Mesenchymal stem cell (in vitro differentiated cells and primary cell): ENCODE measurements at regions not wholly inside any gene's neighbourhood (a gene's known extent, or its start where the extent isn't known, plus 50 kb on each side); places are given as distances from the start of the nearest gene placed in this dataset.

Source experiments
- DNase-seq: peaks from one replicate; pipeline ENCODE4 v3.0.0-alpha.2; 2013
- H2AFZ ChIP-seq: one replicate; pipeline ENCODE4 v1.6.1; 2013; ENCODE audit warnings: low read depth, mild to moderate bottlenecking, control low read depth, inconsistent platforms, low read length, moderate library complexity
- H2AK5ac ChIP-seq: 2 replicates; pipeline ENCODE4 v1.6.1; 2013; ENCODE audit warnings: low read length, moderate library complexity, mild to moderate bottlenecking, inconsistent platforms; ENCODE audit not compliant: severe bottlenecking
- H2BK120ac ChIP-seq: one replicate; pipeline ENCODE4 v1.6.1; 2013; ENCODE audit warnings: low read depth, mild to moderate bottlenecking, inconsistent platforms, low read length, moderate library complexity
- H2BK12ac ChIP-seq, 2 experiments: one replicate each; pipeline ENCODE4 v1.6.1; 2013; ENCODE audit warnings: inconsistent platforms in 2 of 2, low read length in 2 of 2, mild to moderate bottlenecking in 2 of 2, moderate library complexity in 2 of 2, control low read depth in 1 of 2
- H2BK15ac ChIP-seq: one replicate; pipeline ENCODE4 v1.6.1; 2013; ENCODE audit warnings: mild to moderate bottlenecking, low read depth, inconsistent platforms; ENCODE audit not compliant: poor library complexity, severe bottlenecking
- H2BK5ac ChIP-seq: 2 replicates; pipeline ENCODE4 v1.6.1; 2013; ENCODE audit warnings: low read depth, mild to moderate bottlenecking, low read length, control low read depth, inconsistent platforms; ENCODE audit not compliant: poor library complexity, severe bottlenecking
- H3K14ac ChIP-seq, 2 experiments: one replicate each; pipeline ENCODE4 v1.6.1; 2013; ENCODE audit warnings: inconsistent platforms in 2 of 2, low read length in 2 of 2, control low read depth in 1 of 2, mild to moderate bottlenecking in 1 of 2, moderate library complexity in 1 of 2
- H3K18ac ChIP-seq, 2 experiments: one replicate each; pipeline ENCODE4 v1.6.1; 2013; ENCODE audit warnings: inconsistent platforms in 2 of 2, low read length in 2 of 2, control low read depth in 1 of 2, low read depth in 1 of 2, mild to moderate bottlenecking in 1 of 2
- H3K23ac ChIP-seq, 2 experiments: one replicate each; pipeline ENCODE4 v1.6.1; 2013; ENCODE audit warnings: inconsistent platforms in 2 of 2, low read length in 2 of 2, mild to moderate bottlenecking in 2 of 2, moderate library complexity in 2 of 2, control low read depth in 1 of 2
- H3K27ac ChIP-seq: 2 replicates; pipeline ENCODE4 v1.5.1; 2013; ENCODE audit warnings: mild to moderate bottlenecking, moderate library complexity, low read length, control low read depth, inconsistent platforms; ENCODE audit not compliant: poor library complexity, severe bottlenecking
- H3K27me3 ChIP-seq, 2 experiments: 2 replicates each; pipeline versions ENCODE4 v1.6.1 to v1.7.0; 2013; ENCODE audit warnings: low read length in 2 of 2, mild to moderate bottlenecking in 2 of 2, moderate library complexity in 2 of 2, control low read depth in 1 of 2, inconsistent platforms in 1 of 2; ENCODE audit not compliant: control insufficient read depth in 1 of 2, insufficient read depth in 1 of 2
- H3K36me3 ChIP-seq, 2 experiments: 2 replicates each; pipeline versions ENCODE4 v1.6.1 to v1.7.0; 2013; ENCODE audit warnings: low read length in 2 of 2, control low read depth in 1 of 2, inconsistent platforms in 1 of 2, low read depth in 1 of 2, mild to moderate bottlenecking in 1 of 2; ENCODE audit not compliant: insufficient read depth in 2 of 2, control insufficient read depth in 1 of 2
- H3K4ac ChIP-seq, 2 experiments: one replicate each; pipeline ENCODE4 v1.6.1; 2013; ENCODE audit warnings: inconsistent platforms in 2 of 2, low read length in 2 of 2, mild to moderate bottlenecking in 2 of 2, moderate library complexity in 2 of 2, control low read depth in 1 of 2, low read depth in 1 of 2
- H3K4me1 ChIP-seq: 2 replicates; pipeline ENCODE4 v1.6.1; 2013; ENCODE audit warnings: low read depth, low read length, control low read depth; ENCODE audit not compliant: control insufficient read depth, insufficient read depth
- H3K4me2 ChIP-seq: 2 replicates; pipeline ENCODE4 v1.6.1; 2013; ENCODE audit warnings: low read length, mild to moderate bottlenecking, inconsistent platforms; ENCODE audit not compliant: poor library complexity, severe bottlenecking
- H3K4me3 ChIP-seq, 2 experiments: 2 replicates each; pipeline versions ENCODE4 v1.5.1 to v1.7.0; 2013; ENCODE audit warnings: low read length in 2 of 2, mild to moderate bottlenecking in 2 of 2, control low read depth in 1 of 2, low read depth in 1 of 2; ENCODE audit not compliant: insufficient read depth in 1 of 2
- H3K79me1 ChIP-seq: replicated peaks from 2 replicates; pipeline ENCODE4 v1.6.1; 2013; ENCODE audit warnings: mild to moderate bottlenecking, control low read depth, low read length, inconsistent platforms; ENCODE audit not compliant: poor library complexity, severe bottlenecking
- H3K9ac ChIP-seq: 2 replicates; pipeline ENCODE4 v1.7.0; 2013; ENCODE audit warnings: mild to moderate bottlenecking, low read length, moderate library complexity
- H3K9me3 ChIP-seq: 2 replicates; pipeline ENCODE4 v1.7.0; 2013; ENCODE audit warnings: mild to moderate bottlenecking, low read length; ENCODE audit not compliant: control insufficient read depth
- H4K8ac ChIP-seq: one replicate; pipeline ENCODE4 v1.6.1; 2013; ENCODE audit warnings: inconsistent platforms, mild to moderate bottlenecking, low read length, moderate library complexity
- H4K91ac ChIP-seq: one replicate; pipeline ENCODE4 v1.6.1; 2013; ENCODE audit warnings: mild to moderate bottlenecking, low read length, inconsistent platforms
- WGBS: methylation state at CpG from one replicate; pipeline ENCODE4 v1.1.7; 2013; ENCODE audit warnings: mixed read lengths; 5-methylcytosine and 5-hydroxymethylcytosine counted together

DNA sequence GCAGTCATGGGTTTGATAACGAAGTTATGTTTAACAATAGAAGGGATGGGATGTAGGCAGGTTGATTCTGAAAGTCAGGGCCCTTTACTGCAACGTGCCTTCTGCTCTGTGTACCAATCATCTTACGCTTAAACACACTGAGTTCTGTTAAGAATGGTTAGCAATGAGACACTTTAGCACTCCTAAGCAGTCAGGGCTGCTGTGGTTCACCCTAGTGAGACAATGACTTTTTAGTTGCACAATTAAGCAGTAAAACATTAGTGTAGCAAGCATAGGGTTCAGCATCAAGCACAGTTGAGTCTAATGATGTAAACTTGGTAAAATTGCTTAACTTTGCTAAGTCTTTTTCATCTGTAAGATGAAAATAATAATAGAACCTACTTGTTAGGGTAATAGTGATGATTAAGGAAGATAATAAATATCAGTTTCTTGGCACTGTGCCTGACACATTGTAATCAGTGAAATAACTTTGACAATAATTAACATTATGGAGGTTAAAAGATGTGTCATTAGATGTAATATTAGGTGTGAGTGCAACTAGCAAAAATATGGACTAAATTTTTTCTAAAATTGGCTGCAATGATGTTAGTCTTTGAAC lies 484.2 kb upstream of the THBS1 start:
- Histone ChIP-seq H3K4me3 (no peak overlapping the region), H3K36me3 (no peaks in the 10 kb centered on the region), H3K4ac (no peak overlapping the region), H3K9ac (no peak overlapping the region), H3K27me3 (no peaks in the 10 kb centered on the region), H2BK15ac (no peak overlapping the region), H2BK5ac (no peak overlapping the region), H3K23ac (no peak overlapping the region), H4K91ac (no peak overlapping the region), H3K14ac (no peak overlapping the region), H3K9me3 (no peaks in the 10 kb centered on the region), H3K4me1 (no peaks in the 10 kb centered on the region), H4K8ac (no peak overlapping the region), H2BK120ac (no peak overlapping the region), H2AFZ (no peak overlapping the region), H2BK12ac (no peak overlapping the region), H3K18ac (no peak overlapping the region), H2AK5ac (no peak overlapping the region), H3K27ac (no peak overlapping the region), H3K4me2 (no peak overlapping the region), H3K79me1 (no peaks in the 10 kb centered on the region)
- DNase-seq: peak; percentile 19
- 100% methylated on average over 3 of the region's 3 CpGs for WGBS

DNA sequence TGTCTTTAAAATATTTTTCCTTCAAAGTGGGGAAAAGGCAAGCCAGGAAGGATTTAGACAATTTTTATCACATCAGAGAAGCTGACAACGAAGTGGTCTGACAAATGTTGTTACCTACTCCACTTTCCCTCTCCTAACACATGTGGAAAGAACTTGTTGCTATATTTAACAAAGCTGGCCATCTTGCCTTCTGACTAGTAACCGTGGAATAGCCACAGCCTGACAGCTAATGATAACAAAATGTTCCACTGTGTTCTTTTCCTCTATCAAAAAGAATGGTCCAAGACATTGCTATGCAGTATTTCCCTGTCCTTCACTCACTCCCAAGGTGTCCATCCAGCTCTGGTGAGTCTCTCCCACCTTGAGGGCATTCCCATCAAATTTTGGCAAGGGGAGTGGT lies 481.4 kb upstream of the THBS1 start:
- Histone ChIP-seq H2AFZ (no peak overlapping the region), H3K4me3 (no peak overlapping the region), H3K18ac (peak overlapping the region in 1 of 2 experiments; percentile 64), H2AK5ac (peak overlapping the region; percentile 7), H3K27me3 (no peaks in the 10 kb centered on the region), H2BK120ac (no peak overlapping the region), H3K4ac (no peak overlapping the region), H2BK12ac (peak overlapping the region in 1 of 2 experiments; percentile 7), H2BK15ac (no peak overlapping the region), H3K4me1 (no peaks in the 10 kb centered on the region), H3K23ac (no peak overlapping the region), H3K79me1 (no peaks in the 10 kb centered on the region), H3K9me3 (no peaks in the 10 kb centered on the region), H3K4me2 (no peak overlapping the region), H4K91ac (no peak overlapping the region), H4K8ac (no peak overlapping the region), H3K27ac (no peak overlapping the region), H2BK5ac (no peak overlapping the region), H3K36me3 (no peaks in the 10 kb centered on the region), H3K14ac (no peak overlapping the region), H3K9ac (no peak overlapping the region)
- DNase-seq: peak; percentile 32
- 76% methylated on average over 2 of the region's 2 CpGs for WGBS

DNA sequence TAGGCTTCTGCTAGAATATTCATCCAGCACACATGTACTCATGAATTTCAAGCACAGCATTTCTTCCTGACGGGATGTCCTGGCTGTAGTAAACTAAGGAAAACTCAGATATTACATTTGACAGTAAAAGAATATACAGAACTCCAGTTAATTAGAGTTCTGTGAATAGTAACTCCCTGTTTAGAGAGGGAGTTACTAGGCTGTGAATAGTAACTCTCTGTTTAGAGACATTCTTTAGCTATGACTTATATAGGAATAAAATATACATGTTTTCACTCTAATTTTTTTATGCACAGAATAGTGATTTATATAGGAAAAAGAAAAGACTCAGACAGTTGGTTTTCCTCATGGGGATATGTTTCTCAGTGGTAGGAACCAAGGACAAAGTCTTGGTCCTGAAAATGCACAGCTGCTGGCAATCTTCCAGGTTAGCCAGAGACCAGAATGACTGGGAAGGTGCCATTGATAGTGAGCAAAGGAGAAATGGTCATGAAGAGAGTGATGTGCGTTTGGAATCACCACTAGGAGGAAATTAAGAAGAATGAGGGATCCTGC lies 480.7 kb upstream of the THBS1 start:
- Histone ChIP-seq H3K9ac (no peak overlapping the region), H4K91ac (no peak overlapping the region), H4K8ac (no peak overlapping the region), H2BK5ac (no peak overlapping the region), H3K4ac (no peak overlapping the region), H3K4me1 (no peaks in the 10 kb centered on the region), H3K4me2 (no peak overlapping the region), H3K36me3 (no peaks in the 10 kb centered on the region), H3K4me3 (no peak overlapping the region), H3K23ac (no peak overlapping the region), H3K9me3 (no peaks in the 10 kb centered on the region), H2BK12ac (no peak overlapping the region), H2BK120ac (no peak overlapping the region), H3K14ac (no peak overlapping the region), H2AFZ (no peak overlapping the region), H3K18ac (peak overlapping the region in 1 of 2 experiments; percentile 11), H2BK15ac (no peak overlapping the region), H3K27ac (no peak overlapping the region), H3K79me1 (no peaks in the 10 kb centered on the region), H3K27me3 (no peaks in the 10 kb centered on the region), H2AK5ac (peak overlapping the region; percentile 27)
- no peak for DNase-seq
- WGBS: 20% methylated on average over 1 of the region's 2 CpGs

DNA sequence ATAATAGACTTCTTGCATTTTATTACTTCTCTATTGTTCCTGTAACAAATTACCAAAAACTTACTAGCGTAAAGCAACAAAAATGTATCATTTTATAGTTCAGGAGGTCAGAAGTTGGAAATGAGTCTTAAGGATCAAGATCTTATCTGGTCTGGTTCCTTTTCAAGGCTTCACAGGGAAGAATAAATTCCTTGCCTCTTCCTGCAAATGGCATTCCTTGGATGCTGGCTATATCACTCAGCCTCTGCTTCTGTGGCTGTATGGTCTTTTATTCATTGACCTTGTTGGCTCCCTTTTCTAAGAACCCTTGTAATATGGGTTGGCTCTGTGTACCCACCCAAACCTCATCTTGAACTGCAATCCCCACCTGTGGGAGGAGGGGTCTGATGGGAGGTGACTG lies 478.4 kb upstream of the THBS1 start:
- Histone ChIP-seq H3K27me3 (no peaks in the 10 kb centered on the region), H2BK5ac (no peak overlapping the region), H3K14ac (no peak overlapping the region), H3K4me1 (no peaks in the 10 kb centered on the region), H3K9me3 (no peaks in the 10 kb centered on the region), H2AFZ (no peak overlapping the region), H2AK5ac (no peak overlapping the region), H3K23ac (no peak overlapping the region), H2BK12ac (no peak overlapping the region), H3K4ac (no peak overlapping the region), H3K18ac (no peak overlapping the region), H2BK15ac (no peak overlapping the region), H3K9ac (no peak overlapping the region), H3K79me1 (no peaks in the 10 kb centered on the region), H4K8ac (no peak overlapping the region), H3K36me3 (no peaks in the 10 kb centered on the region), H3K4me3 (no peak overlapping the region), H3K4me2 (no peak overlapping the region), H4K91ac (no peak overlapping the region), H3K27ac (no peak overlapping the region), H2BK120ac (no peak overlapping the region)
- 83% methylated on average over 1 of the region's 1 CpG for WGBS
- no peak for DNase-seq
